Activated CD4-positive, alpha-beta memory T cell treated with anti-CD3 and anti-CD28 coated beads, Interleukin-2, amount 10 ng/mL, durations not matched to agents 7 days and 5 days (primary cell): ENCODE measurements at regions not wholly inside any gene's neighbourhood (a gene's known extent, or its start where the extent isn't known, plus 50 kb on each side); places are given as distances from the start of the nearest gene placed in this dataset.

Source experiments
- CTCF ChIA-PET: fragments of 350-600 bp; sonication (Branson Sonifier 250); formaldehyde crosslinking; loops from one replicate; lab custom pipeline; 2021; ENCODE audit warnings: antibody characterized with exemption, inconsistent platforms; lab: Charles Lee
- POLR2A ChIA-PET: fragments of 350-600 bp; sonication (Branson Sonifier 250); formaldehyde crosslinking; loops from one replicate; lab custom pipeline; 2021; ENCODE audit warnings: antibody characterized with exemption; lab: Charles Lee
- DNase-seq: peaks from one replicate; pipeline ENCODE4 v3.0.0-alpha.2; 2020
- H3K27ac Mint-ChIP-seq: one replicate; pipeline ENCODE4 v1.8.0; 2021; ENCODE audit warnings: mild to moderate bottlenecking, mixed read lengths
- H3K27me3 Mint-ChIP-seq: one replicate; pipeline ENCODE4 v1.8.0; 2021; ENCODE audit warnings: mixed read lengths
- H3K36me3 Mint-ChIP-seq: one replicate; pipeline ENCODE4 v1.8.0; 2021; ENCODE audit warnings: low read depth, mixed read lengths
- H3K4me1 Mint-ChIP-seq: one replicate; pipeline ENCODE4 v1.8.0; 2021; ENCODE audit warnings: mixed read lengths
- H3K4me3 Mint-ChIP-seq: one replicate; pipeline ENCODE4 v1.8.0; 2021; ENCODE audit warnings: mild to moderate bottlenecking, mixed read lengths
- H3K9me3 Mint-ChIP-seq: one replicate; pipeline ENCODE4 v1.8.0; 2021; ENCODE audit warnings: mixed read lengths

DNA sequence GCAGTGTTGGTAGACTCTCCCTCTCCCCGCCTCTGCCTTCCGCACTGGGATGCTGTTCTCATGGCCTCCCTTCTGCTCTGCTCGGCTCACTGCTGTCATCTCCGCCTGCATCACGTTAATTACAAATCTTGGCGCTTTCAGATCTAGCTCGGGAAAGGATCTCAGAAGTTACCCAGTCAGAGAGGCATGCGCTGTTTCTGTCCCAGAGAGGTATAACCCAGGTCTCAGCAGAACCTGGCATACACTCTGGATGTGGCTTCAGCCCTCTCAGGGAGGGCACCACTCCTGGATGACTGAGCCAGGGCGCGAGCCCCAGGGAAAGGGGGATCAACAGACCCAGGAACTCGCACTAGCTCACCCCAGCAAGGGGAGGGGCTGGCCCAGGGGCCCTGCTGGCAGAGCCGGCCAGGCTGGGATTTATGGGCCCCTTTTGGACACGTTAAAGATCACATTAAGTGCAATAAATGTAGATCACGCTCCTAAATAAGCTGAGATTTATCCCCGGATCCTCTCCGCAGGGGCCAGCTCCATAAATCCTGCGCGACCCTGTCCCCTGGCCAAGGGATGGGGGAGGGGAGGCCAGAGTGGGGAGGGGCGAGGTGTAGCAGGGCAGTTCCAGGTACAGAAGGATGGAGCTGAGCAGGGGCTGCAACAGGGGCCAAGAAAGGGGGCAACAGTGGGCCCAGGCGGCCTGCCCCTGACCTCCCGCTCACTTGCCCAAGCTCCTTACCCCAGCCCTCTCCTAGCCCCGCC is 101.3 kb upstream of the ZBTB40 start:
- no peak for DNase-seq
- no peaks in the 10 kb centered on the region for H3K4me1 Mint-ChIP-seq
- POLR2A ChIA-PET, result no interaction called here
- peaks cover 57% of the 10 kb centered on the region for H3K27me3 Mint-ChIP-seq
- H3K27ac Mint-ChIP-seq, result no peak overlapping the region
- H3K9me3 Mint-ChIP-seq, result no peaks in the 10 kb centered on the region
- CTCF ChIA-PET, result interaction anchor here (0.6 kb wide), 1 partner anchor 34 kb away, joined by 4 read pairs; no protein-coding TSS in a partner anchor
- no peaks in the 10 kb centered on the region for H3K36me3 Mint-ChIP-seq
- no peak overlapping the region for H3K4me3 Mint-ChIP-seq

DNA sequence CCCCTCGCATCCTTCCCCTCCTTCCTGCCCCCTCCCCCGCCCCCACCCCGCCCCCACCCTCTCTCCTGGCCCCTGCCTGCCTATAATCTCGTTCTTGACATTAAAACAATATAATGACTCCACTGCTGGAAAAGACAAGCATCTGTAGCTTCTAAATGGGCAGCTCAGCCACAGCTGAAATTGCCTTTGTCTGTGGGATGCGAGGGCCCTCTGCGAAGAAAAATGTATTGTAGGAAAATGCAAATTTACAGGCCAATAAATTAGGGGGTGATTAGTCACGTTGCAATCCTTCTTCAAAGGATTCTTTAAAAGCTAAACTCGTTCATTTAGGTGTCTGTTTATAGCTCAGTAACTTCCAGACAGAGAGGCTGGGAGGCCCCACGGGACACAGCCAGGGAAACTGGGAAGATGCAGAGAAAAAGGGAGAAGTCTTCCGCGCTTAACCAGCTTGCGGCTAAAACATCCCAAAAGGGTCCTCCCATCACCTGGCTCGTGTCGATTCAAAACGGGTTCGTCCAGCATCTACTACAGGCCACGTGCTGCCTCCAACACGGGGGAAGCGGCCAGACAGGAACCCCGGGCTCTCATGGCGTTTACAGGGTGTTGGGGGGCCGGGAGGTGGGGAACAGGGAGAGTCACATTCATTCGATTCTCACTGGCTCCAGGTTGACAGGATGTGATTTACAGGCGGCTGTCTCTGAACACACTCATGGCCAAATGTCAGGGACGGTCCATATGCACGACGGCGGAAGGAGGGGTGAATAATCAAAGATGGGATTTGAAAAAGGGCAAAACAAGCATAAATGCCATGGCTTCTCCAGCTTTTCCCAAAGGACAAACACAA is 100.5 kb upstream of the ZBTB40 start:
- H3K27me3 Mint-ChIP-seq, result peaks cover 57% of the 10 kb centered on the region
- no peaks in the 10 kb centered on the region for H3K36me3 Mint-ChIP-seq
- DNase-seq, result no peak
- CTCF ChIA-PET, result interaction anchor here (0.6 kb wide), 1 partner anchor 35 kb away, joined by 4 read pairs; no protein-coding TSS in a partner anchor
- no peaks in the 10 kb centered on the region for H3K4me1 Mint-ChIP-seq
- H3K4me3 Mint-ChIP-seq, result no peak overlapping the region
- H3K27ac Mint-ChIP-seq, result no peak overlapping the region
- POLR2A ChIA-PET, result no interaction called here
- H3K9me3 Mint-ChIP-seq, result no peaks in the 10 kb centered on the region

- Mint-ChIP-seq H3K9me3 (no peaks in the 10 kb centered on the region), H3K36me3 (no peaks in the 10 kb centered on the region), H3K27ac (no peak overlapping the region), H3K4me3 (no peak overlapping the region), H3K27me3 (peaks cover 55% of the 10 kb centered on the region), H3K4me1 (no peaks in the 10 kb centered on the region)
- CTCF ChIA-PET, result no interaction called here
- POLR2A ChIA-PET, result no interaction called here
- DNase-seq, result no peak
These were observed 99.9 kb upstream of the ZBTB40 start for GRCh38 chr1:22351768-22352080.

DNA sequence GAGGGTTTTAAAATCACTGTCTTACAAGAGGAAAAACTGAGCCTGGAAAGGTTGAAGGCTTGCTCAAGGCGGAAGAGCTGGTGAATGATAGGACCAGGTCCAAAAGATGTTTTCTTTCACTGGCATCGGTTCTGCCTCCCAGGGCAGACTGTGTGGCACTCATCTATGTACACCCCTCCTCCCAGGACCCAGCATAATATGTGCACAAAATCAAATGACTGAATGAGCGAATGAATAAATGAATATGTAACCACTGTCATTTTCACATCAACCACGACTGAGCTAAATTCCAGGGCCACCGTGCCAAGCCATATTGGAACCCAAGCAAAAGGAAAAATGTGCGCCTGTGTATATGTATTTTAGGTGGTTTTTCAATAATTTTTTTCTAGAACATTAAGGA is 99.3 kb upstream of the ZBTB40 start:
- CTCF ChIA-PET, result no interaction called here
- DNase-seq, result no peak
- Mint-ChIP-seq H3K4me3 (no peak overlapping the region), H3K27ac (no peak overlapping the region), H3K9me3 (no peaks in the 10 kb centered on the region), H3K36me3 (no peaks in the 10 kb centered on the region), H3K4me1 (no peaks in the 10 kb centered on the region), H3K27me3 (peaks cover 55% of the 10 kb centered on the region)
- POLR2A ChIA-PET, result no interaction called here

GRCh38 chr1:22352896-22353295 is 98.8 kb upstream of the ZBTB40 start:
- Mint-ChIP-seq H3K27me3 (peaks cover 53% of the 10 kb centered on the region), H3K27ac (no peak overlapping the region)
- POLR2A ChIA-PET, result no interaction called here

DNA sequence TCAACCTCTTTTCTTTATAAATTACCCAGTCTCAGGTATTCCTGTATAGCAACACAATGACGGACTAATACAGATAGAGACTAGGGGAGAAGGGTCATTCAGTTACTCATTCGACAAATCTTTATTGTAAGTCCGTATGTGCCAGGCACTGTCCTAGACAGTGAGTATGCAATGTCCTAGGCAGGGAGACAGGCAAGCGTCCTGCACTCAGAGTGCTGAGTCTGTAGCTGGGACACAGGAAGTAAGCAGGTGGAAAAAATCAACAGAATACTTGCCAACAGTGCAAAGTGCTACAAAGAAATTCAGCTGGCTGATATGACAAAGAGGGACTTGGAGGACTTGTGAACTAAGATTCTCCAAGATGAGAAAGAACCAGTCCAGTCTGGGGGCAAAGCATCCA is 92.2 kb upstream of the ZBTB40 start:
- H3K27me3 Mint-ChIP-seq, result peaks cover 30% of the 10 kb centered on the region
- H3K4me3 Mint-ChIP-seq, result no peak overlapping the region
- H3K9me3 Mint-ChIP-seq, result no peaks in the 10 kb centered on the region
- no peak overlapping the region for H3K27ac Mint-ChIP-seq
- no peaks in the 10 kb centered on the region for H3K36me3 Mint-ChIP-seq
- ChIA-PET POLR2A (no interaction called here), CTCF (no interaction called here)
- no peak for DNase-seq
- no peaks in the 10 kb centered on the region for H3K4me1 Mint-ChIP-seq

More at GRCh38 chr1:22352896-22353295, 98.8 kb upstream of the ZBTB40 start:
- H3K4me3 Mint-ChIP-seq, result no peak overlapping the region
- H3K36me3 Mint-ChIP-seq, result no peaks in the 10 kb centered on the region
- no peaks in the 10 kb centered on the region for H3K4me1 Mint-ChIP-seq
- CTCF ChIA-PET, result no interaction called here
- H3K9me3 Mint-ChIP-seq, result no peaks in the 10 kb centered on the region
- DNase-seq, result no peak

GRCh38 chr1:22362626-22363402 is 88.8 kb upstream of the ZBTB40 start:
- H3K36me3 Mint-ChIP-seq, result no peaks in the 10 kb centered on the region
- DNase-seq, result no peak
- H3K27ac Mint-ChIP-seq, result no peak overlapping the region
- CTCF ChIA-PET, result no interaction called here
- no peaks in the 10 kb centered on the region for H3K9me3 Mint-ChIP-seq
- no peaks in the 10 kb centered on the region for H3K4me1 Mint-ChIP-seq
- peaks cover 34% of the 10 kb centered on the region for H3K27me3 Mint-ChIP-seq
- H3K4me3 Mint-ChIP-seq, result no peak overlapping the region
- POLR2A ChIA-PET, result no interaction called here

DNA sequence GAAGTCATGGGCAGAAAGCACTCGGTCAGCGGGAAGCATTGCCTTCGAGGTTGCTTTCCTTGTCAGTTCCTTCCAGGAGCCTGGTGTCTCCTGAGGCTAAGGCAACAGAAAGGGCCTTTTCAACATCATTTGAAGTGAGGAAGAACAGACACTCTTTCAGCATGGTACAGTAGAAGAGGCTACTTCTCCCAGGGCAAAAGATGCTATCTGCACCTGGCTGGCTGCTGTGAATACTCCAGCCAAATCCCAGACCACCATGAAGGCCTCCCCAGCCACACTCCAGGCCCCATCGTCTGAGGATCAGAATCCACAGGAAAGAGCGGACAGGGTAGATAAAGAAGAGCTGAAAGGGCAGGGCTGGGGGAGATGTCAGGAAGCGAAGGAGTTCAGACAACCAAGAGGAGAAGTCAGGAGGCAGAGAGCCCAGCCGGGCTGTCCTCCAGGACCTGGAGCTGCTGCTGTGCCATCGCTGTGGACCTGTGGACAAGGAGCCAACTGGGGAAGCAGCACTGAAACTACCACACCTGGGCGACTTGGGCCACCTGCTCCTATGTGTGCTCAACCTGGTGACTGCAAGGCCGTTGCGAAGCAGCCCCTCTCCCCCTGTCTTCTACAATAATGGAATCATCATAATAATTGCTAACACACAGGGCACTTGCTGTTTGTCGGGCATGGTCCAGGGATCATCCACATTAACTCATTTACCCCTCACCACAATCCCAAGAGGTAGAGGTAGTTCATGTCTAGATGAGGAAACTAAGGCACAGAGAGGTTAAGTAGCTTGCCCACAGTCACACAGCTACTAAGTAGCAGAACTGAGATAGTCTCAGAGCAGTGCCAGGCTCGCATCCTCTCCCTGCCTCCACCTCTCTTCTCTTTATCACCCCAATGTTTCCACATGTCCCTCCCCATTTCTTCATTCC is 88.0 kb upstream of the ZBTB40 start:
- Mint-ChIP-seq H3K27ac (no peak overlapping the region), H3K4me3 (no peak overlapping the region), H3K27me3 (peaks cover 29% of the 10 kb centered on the region), H3K9me3 (no peaks in the 10 kb centered on the region), H3K4me1 (no peaks in the 10 kb centered on the region), H3K36me3 (no peaks in the 10 kb centered on the region)
- CTCF ChIA-PET, result no interaction called here
- no peak for DNase-seq
- POLR2A ChIA-PET, result no interaction called here

- ChIA-PET CTCF (no interaction called here), POLR2A (no interaction called here)
- H3K4me1 Mint-ChIP-seq, result no peaks in the 10 kb centered on the region
- H3K9me3 Mint-ChIP-seq, result no peaks in the 10 kb centered on the region
- peaks cover 26% of the 10 kb centered on the region for H3K27me3 Mint-ChIP-seq
- no peak overlapping the region for H3K27ac Mint-ChIP-seq
- no peaks in the 10 kb centered on the region for H3K36me3 Mint-ChIP-seq
- H3K4me3 Mint-ChIP-seq, result no peak overlapping the region
- no peak for DNase-seq
These were observed 87.4 kb upstream of the ZBTB40 start for GRCh38 chr1:22364326-22364650.

DNA sequence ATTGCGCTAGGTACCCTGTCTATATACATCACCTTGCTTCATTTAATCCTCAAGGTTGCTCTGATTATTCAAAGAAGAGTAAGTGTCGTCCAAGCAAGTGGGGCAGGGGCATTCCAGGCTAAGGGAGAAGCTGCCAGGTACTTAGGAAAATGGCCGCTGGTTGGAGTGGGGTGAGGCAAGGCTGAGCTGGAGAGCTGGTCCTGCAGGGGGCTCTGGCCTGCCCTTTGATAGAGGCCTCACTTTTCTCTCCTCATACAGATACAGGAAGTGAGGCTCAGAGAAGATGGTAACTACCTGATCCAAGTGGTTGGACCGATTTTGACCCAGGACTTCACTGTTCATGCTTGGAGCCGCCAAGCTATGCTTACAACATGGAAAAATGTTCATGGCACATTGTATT is 86.9 kb upstream of the ZBTB40 start:
- Mint-ChIP-seq H3K4me1 (no peaks in the 10 kb centered on the region), H3K27me3 (peaks cover 22% of the 10 kb centered on the region), H3K27ac (no peak overlapping the region), H3K4me3 (no peak overlapping the region), H3K36me3 (no peaks in the 10 kb centered on the region), H3K9me3 (no peaks in the 10 kb centered on the region)
- ChIA-PET CTCF (no interaction called here), POLR2A (no interaction called here)
- DNase-seq, result no peak

DNA sequence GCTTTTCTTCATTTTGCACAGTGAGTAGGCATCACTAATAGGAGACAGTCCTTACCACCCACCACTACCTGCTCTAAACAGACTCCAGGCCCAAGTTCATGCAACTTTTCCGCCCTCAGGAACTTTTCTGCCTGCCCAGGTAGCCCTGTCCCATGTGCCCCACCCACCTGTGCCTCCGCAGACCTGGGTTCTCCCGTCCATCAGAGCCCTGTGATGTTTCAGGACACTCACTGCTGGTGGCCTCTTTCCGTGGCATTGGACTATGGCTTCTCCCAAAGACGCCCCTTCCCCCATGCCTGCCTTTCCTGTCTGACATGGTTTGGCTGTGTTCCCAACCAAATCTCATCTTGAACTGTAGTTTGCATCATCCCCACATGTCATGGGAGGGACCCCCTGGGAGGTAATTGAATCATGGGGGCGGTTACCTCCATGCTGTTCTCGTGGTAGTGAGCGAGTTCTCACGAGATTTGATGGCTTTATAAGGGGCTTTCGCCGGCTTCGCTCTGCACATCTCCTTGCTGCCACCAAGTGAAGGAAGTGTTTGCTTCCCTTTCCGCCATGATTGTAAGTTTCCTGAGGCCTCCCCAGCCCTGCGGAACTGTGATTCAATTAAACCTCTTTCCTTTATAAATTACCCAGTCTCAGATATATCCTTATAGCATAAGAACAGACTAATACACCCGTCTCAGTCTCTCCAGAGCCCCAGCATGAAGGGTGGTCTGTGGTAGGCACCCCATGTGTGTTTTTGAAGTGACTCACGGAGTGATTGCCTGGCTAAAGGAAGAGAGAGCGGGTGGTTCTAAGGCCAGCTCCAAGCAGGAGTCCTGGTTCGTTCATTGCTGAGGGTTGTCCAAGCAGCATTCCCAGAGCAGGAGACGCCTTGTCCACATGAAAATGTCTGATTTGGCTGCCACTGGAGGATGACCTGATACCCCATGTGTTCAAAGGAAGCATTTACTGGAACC is 86.0 kb upstream of the ZBTB40 start:
- Mint-ChIP-seq H3K4me1 (no peaks in the 10 kb centered on the region), H3K9me3 (no peaks in the 10 kb centered on the region), H3K27me3 (peaks cover 19% of the 10 kb centered on the region), H3K36me3 (no peaks in the 10 kb centered on the region), H3K4me3 (no peak overlapping the region), H3K27ac (no peak overlapping the region)
- DNase-seq, result no peak
- CTCF ChIA-PET, result no interaction called here
- POLR2A ChIA-PET, result no interaction called here

GRCh38 chr1:22366346-22366745 is 85.3 kb upstream of the ZBTB40 start:
- POLR2A ChIA-PET, result no interaction called here
- DNase-seq, result no peak
- Mint-ChIP-seq H3K4me3 (no peak overlapping the region), H3K9me3 (no peaks in the 10 kb centered on the region), H3K27ac (no peak overlapping the region), H3K27me3 (peaks cover 16% of the 10 kb centered on the region), H3K4me1 (no peaks in the 10 kb centered on the region), H3K36me3 (no peaks in the 10 kb centered on the region)
- CTCF ChIA-PET, result no interaction called here
